WTC11 (cell line): ENCODE measurements at regions not wholly inside any gene's neighbourhood (a gene's known extent, or its start where the extent isn't known, plus 50 kb on each side); places are given as distances from the start of the nearest gene placed in this dataset.

ENCODE experiments used
- ATAC-seq: fragments of 200-7000 bp; cut with Tn5 transposase; 2 replicates; pipeline ENCODE4 v1.10.0; 2021; ENCODE audit warnings: mild to moderate bottlenecking, moderate library complexity
- CTCF ChIA-PET: fragments of 300-600 bp; sonication (Branson Sonifier 250); formaldehyde crosslinking; loops from one replicate; lab custom pipeline; 2021; ENCODE audit warnings: antibody characterized with exemption; lab: Charles Lee
- POLR2A ChIA-PET: fragments of 350-600 bp; sonication (Branson Sonifier 250); formaldehyde crosslinking; loops from one replicate; lab custom pipeline; 2021; ENCODE audit warnings: antibody characterized with exemption; lab: Charles Lee
- DNase-seq: peaks from one replicate; pipeline ENCODE4 v3.0.0; 2021; ENCODE audit warnings: low spot score
- H3K27ac Mint-ChIP-seq: 2 replicates; pipeline ENCODE4 v1.8.0; 2021; ENCODE audit warnings: mixed read lengths
- H3K27me3 Mint-ChIP-seq: 2 replicates; pipeline ENCODE4 v1.8.0; 2021; ENCODE audit warnings: low read depth, mild to moderate bottlenecking, moderate library complexity, mixed read lengths
- H3K36me3 Mint-ChIP-seq: 2 replicates; pipeline ENCODE4 v1.8.0; 2021; ENCODE audit warnings: mixed read lengths
- H3K4me1 Mint-ChIP-seq: 2 replicates; pipeline ENCODE4 v1.8.0; 2022; ENCODE audit warnings: mixed read lengths
- H3K4me3 Mint-ChIP-seq: 2 replicates; pipeline ENCODE4 v1.8.0; 2021; ENCODE audit warnings: mild to moderate bottlenecking, moderate library complexity, mixed read lengths
- H3K9me3 Mint-ChIP-seq: 2 replicates; pipeline ENCODE4 v1.8.0; 2021; ENCODE audit warnings: mixed read lengths
- E2F4 ChIP-seq: sonication (generic); formaldehyde crosslinking; IDR thresholded peaks from 2 replicates; pipeline ENCODE4 v1.8.1; 2022; ENCODE audit warnings: low read depth, mild to moderate bottlenecking, moderate library complexity, missing genetic modification reagents, borderline replicate concordance
- E2F5 ChIP-seq: sonication (generic); formaldehyde crosslinking; IDR thresholded peaks from 2 replicates; pipeline ENCODE4 v1.8.1; 2022; ENCODE audit warnings: mild to moderate bottlenecking, moderate library complexity, missing genetic modification reagents
- FOXP4 ChIP-seq: sonication (generic); formaldehyde crosslinking; IDR thresholded peaks from 2 replicates; pipeline ENCODE4 v1.8.0; 2022; ENCODE audit warnings: mild to moderate bottlenecking, missing genetic modification reagents
- GRHL2 ChIP-seq: fragments of 250-450 bp; sonication (Bioruptor Pico); IDR thresholded peaks from 2 replicates; pipeline ENCODE4 v1.8.0; 2022; ENCODE audit warnings: mild to moderate bottlenecking, moderate library complexity; ENCODE audit not compliant: insufficient replicate concordance, severe bottlenecking
- MAX ChIP-seq: sonication (generic); formaldehyde crosslinking; IDR thresholded peaks from 2 replicates; pipeline ENCODE4 v1.8.0; 2022; ENCODE audit warnings: mild to moderate bottlenecking, missing genetic modification reagents
- MXD4 ChIP-seq: fragments of 250-450 bp; sonication (Bioruptor Pico); IDR thresholded peaks from 2 replicates; pipeline ENCODE4 v1.8.0; 2021; ENCODE audit warnings: mild to moderate bottlenecking, moderate library complexity, borderline replicate concordance
- NFYB ChIP-seq: sonication (generic); formaldehyde crosslinking; conservative IDR thresholded peaks from 2 replicates; pipeline ENCODE4 v1.8.0; 2022; ENCODE audit warnings: low read depth, missing genetic modification reagents
- RELA ChIP-seq: sonication (generic); formaldehyde crosslinking; IDR thresholded peaks from 2 replicates; pipeline ENCODE4 v1.8.1; 2022; ENCODE audit warnings: missing genetic modification reagents, mild to moderate bottlenecking, borderline replicate concordance
- SMAD3 ChIP-seq: sonication (generic); formaldehyde crosslinking; IDR thresholded peaks from 2 replicates; pipeline ENCODE4 v1.8.0; 2022; ENCODE audit warnings: missing genetic modification reagents, mild to moderate bottlenecking, borderline replicate concordance
- SMAD4 ChIP-seq: sonication (generic); formaldehyde crosslinking; IDR thresholded peaks from 2 replicates; pipeline ENCODE4 v1.8.0; 2022; ENCODE audit warnings: mild to moderate bottlenecking, missing genetic modification reagents
- SOX15 ChIP-seq: fragments of 250-450 bp; sonication (Bioruptor Pico); IDR thresholded peaks from 2 replicates; pipeline ENCODE4 v1.9.0; 2021; ENCODE audit warnings: mild to moderate bottlenecking
- USF1 ChIP-seq: sonication (generic); formaldehyde crosslinking; IDR thresholded peaks from 2 replicates; pipeline ENCODE4 v1.8.0; 2022; ENCODE audit warnings: mild to moderate bottlenecking, missing genetic modification reagents
- ZNF121 ChIP-seq: sonication (generic); formaldehyde crosslinking; IDR thresholded peaks from 2 replicates; pipeline ENCODE4 v1.8.0; 2023; ENCODE audit warnings: missing genetic modification reagents
- ZNF396 ChIP-seq: fragments of 250-450 bp; sonication (Bioruptor Pico); IDR thresholded peaks from 2 replicates; pipeline ENCODE4 v1.8.0; 2021; ENCODE audit warnings: mild to moderate bottlenecking, moderate library complexity, borderline replicate concordance
- ZNF416 ChIP-seq: fragments of 250-450 bp; sonication (Bioruptor Pico); IDR thresholded peaks from 2 replicates; pipeline ENCODE4 v1.9.0; 2021; ENCODE audit warnings: mild to moderate bottlenecking, inconsistent platforms
- ZNF423 ChIP-seq: fragments of 250-450 bp; sonication (Bioruptor Pico); IDR thresholded peaks from 2 replicates; pipeline ENCODE4 v2.1.2; 2022; ENCODE audit warnings: mild to moderate bottlenecking, moderate library complexity
- ZNF512 ChIP-seq: sonication (generic); formaldehyde crosslinking; IDR thresholded peaks from 2 replicates; pipeline ENCODE4 v1.8.1; 2022; ENCODE audit warnings: missing genetic modification reagents, borderline replicate concordance
- ZNF532 ChIP-seq: fragments of 250-450 bp; sonication (Bioruptor Pico); IDR thresholded peaks from 2 replicates; pipeline ENCODE4 v1.9.0; 2021; ENCODE audit warnings: mild to moderate bottlenecking, borderline replicate concordance
- ZNF671 ChIP-seq: fragments of 250-450 bp; sonication (Bioruptor Pico); IDR thresholded peaks from 2 replicates; pipeline ENCODE4 v1.8.0; 2021; ENCODE audit warnings: mild to moderate bottlenecking

GRCh38 chr4:106424426-106424825, 55.8 kb upstream of the GIMD1 start:
- H3K27ac Mint-ChIP-seq = no peak overlapping the region
- CTCF ChIA-PET = no interaction called here
- TF ChIP-seq ZNF671 (no peak), ZNF532 (no peak), MXD4 (CRISPR knock-in tag) (no peak), NFYB (CRISPR knock-in tag) (no peak)
- no peaks in the 10 kb centered on the region for H3K9me3 Mint-ChIP-seq
- DNase-seq (no peak), ATAC-seq (no peak)
- H3K27me3 Mint-ChIP-seq = no peaks in the 10 kb centered on the region
- H3K36me3 Mint-ChIP-seq = no peaks in the 10 kb centered on the region
- peaks cover 12% of the 10 kb centered on the region for H3K4me1 Mint-ChIP-seq
- no peak overlapping the region for H3K4me3 Mint-ChIP-seq
- POLR2A ChIA-PET = no interaction called here

- no peak overlapping the region for H3K27ac Mint-ChIP-seq
- TF ChIP-seq MAX (no peak), SMAD4 (CRISPR knock-in tag) (no peak), ZNF416 (no peak), RELA (CRISPR knock-in tag) (no peak), ZNF121 (CRISPR knock-in tag) (no peak)
- H3K4me1 Mint-ChIP-seq = peaks cover 12% of the 10 kb centered on the region
- ATAC-seq (no peak), DNase-seq (no peak)
- H3K36me3 Mint-ChIP-seq = no peaks in the 10 kb centered on the region
- no peak overlapping the region for H3K4me3 Mint-ChIP-seq
- ChIA-PET POLR2A (no interaction called here), CTCF (no interaction called here)
- no peaks in the 10 kb centered on the region for H3K27me3 Mint-ChIP-seq
- no peaks in the 10 kb centered on the region for H3K9me3 Mint-ChIP-seq
Measured at GRCh38 chr4:106423791-106424190, 55.2 kb upstream of the GIMD1 start.

- Mint-ChIP-seq H3K27ac (no peak overlapping the region), H3K4me1 (peaks cover 19% of the 10 kb centered on the region), H3K27me3 (no peaks in the 10 kb centered on the region), H3K36me3 (no peaks in the 10 kb centered on the region), H3K4me3 (no peak overlapping the region), H3K9me3 (no peaks in the 10 kb centered on the region)
- DNase-seq (no peak), ATAC-seq (no peak)
- ChIA-PET POLR2A (no interaction called here), CTCF (no interaction called here)
- TF ChIP-seq SMAD3 (CRISPR knock-in tag) = no peak
- no peak for TF ChIP-seq ZNF416
- TF ChIP-seq GRHL2 = no peak
- TF ChIP-seq FOXP4 (CRISPR knock-in tag) = no peak
- no peak for TF ChIP-seq E2F4 (CRISPR knock-in tag)
- TF ChIP-seq ZNF671 = no peak
- no peak for TF ChIP-seq USF1 (CRISPR knock-in tag)
- TF ChIP-seq SOX15 (CRISPR knock-in tag) = no peak
- no peak for TF ChIP-seq ZNF423 (CRISPR knock-in tag)
- TF ChIP-seq ZNF396 (CRISPR knock-in tag) = no peak
- TF ChIP-seq SMAD4 (CRISPR knock-in tag) = no peak
- TF ChIP-seq E2F5 (CRISPR knock-in tag) = no peak
- TF ChIP-seq ZNF512 = no peak
Measured at GRCh38 chr4:106422766-106423165, 54.2 kb upstream of the GIMD1 start.
